ENCODE measurements at regions not wholly inside any gene's neighbourhood (a gene's known extent, or its start where the extent isn't known, plus 50 kb on each side); places are given as distances from the start of the nearest gene placed in this dataset.

GRCh38 chr2:133624551-133624950, 56.3 kb upstream of the NCKAP5 start:
- Histone ChIP-seq H3K4me1 (ENCODE audit: insufficient read depth, insufficient read length) (no peaks in the 10 kb centered on the region), H3K9me3 (ENCODE audit: insufficient read depth, low read length) (no peaks in the 10 kb centered on the region), H3K36me3 (ENCODE audit: insufficient read depth, insufficient read length, low read length) (no peaks in the 10 kb centered on the region), H3K27me3 (ENCODE audit: insufficient read depth, insufficient read length) (no peaks in the 10 kb centered on the region), H3K9ac (ENCODE audit: insufficient read length, low read depth) (no peak overlapping the region), H3K4me3 (ENCODE audit: insufficient read length, low read depth) (no peak overlapping the region)
- TF ChIP-seq YY1 (IDR thresholded peaks at IDR 0.05; ENCODE audit: insufficient read depth, insufficient read length) = no peak
- TF ChIP-seq SUZ12 (IDR thresholded peaks at IDR 0.05; ENCODE audit: extremely low read depth, insufficient read depth, insufficient read length) = no peak
- TF ChIP-seq ZNF274 (IDR thresholded peaks at IDR 0.05; ENCODE audit: low read depth, low read length) = no peak
- DNase-seq (ENCODE audit: low read depth, low spot score) = no peak

GRCh38 chr2:133627741-133628140, 59.5 kb upstream of the NCKAP5 start:
- TF ChIP-seq YY1 (IDR thresholded peaks at IDR 0.05; ENCODE audit: insufficient read depth, insufficient read length) = no peak
- no peak for TF ChIP-seq ZNF274 (IDR thresholded peaks at IDR 0.05; ENCODE audit: low read depth, low read length)
- DNase-seq (ENCODE audit: low read depth, low spot score) = no peak
- Histone ChIP-seq H3K36me3 (ENCODE audit: insufficient read depth, insufficient read length, low read length) (no peaks in the 10 kb centered on the region), H3K4me1 (ENCODE audit: insufficient read depth, insufficient read length) (no peaks in the 10 kb centered on the region), H3K9ac (ENCODE audit: insufficient read length, low read depth) (no peak overlapping the region), H3K27me3 (ENCODE audit: insufficient read depth, insufficient read length) (no peaks in the 10 kb centered on the region), H3K9me3 (ENCODE audit: insufficient read depth, low read length) (no peaks in the 10 kb centered on the region), H3K4me3 (ENCODE audit: insufficient read length, low read depth) (no peak overlapping the region)

GRCh38 chr2:133633309-133633708, 65.0 kb upstream of the NCKAP5 start:
- Histone ChIP-seq H3K4me1 (ENCODE audit: insufficient read depth, insufficient read length) (no peaks in the 10 kb centered on the region), H3K4me3 (ENCODE audit: insufficient read length, low read depth) (no peak overlapping the region), H3K27me3 (ENCODE audit: insufficient read depth, insufficient read length) (no peaks in the 10 kb centered on the region), H3K9ac (ENCODE audit: insufficient read length, low read depth) (no peak overlapping the region), H3K9me3 (ENCODE audit: insufficient read depth, low read length) (no peaks in the 10 kb centered on the region), H3K36me3 (ENCODE audit: insufficient read depth, insufficient read length, low read length) (no peaks in the 10 kb centered on the region)
- no peak for DNase-seq (ENCODE audit: low read depth, low spot score)
- TF ChIP-seq ZNF274 (IDR thresholded peaks at IDR 0.05; ENCODE audit: low read depth, low read length) (no peak), YY1 (IDR thresholded peaks at IDR 0.05; ENCODE audit: insufficient read depth, insufficient read length) (no peak), SUZ12 (IDR thresholded peaks at IDR 0.05; ENCODE audit: extremely low read depth, insufficient read depth, insufficient read length) (no peak)

- no peak for TF ChIP-seq ZNF274 (IDR thresholded peaks at IDR 0.05; ENCODE audit: low read depth, low read length)
- no peak for TF ChIP-seq YY1 (IDR thresholded peaks at IDR 0.05; ENCODE audit: insufficient read depth, insufficient read length)
- no peak for TF ChIP-seq SUZ12 (IDR thresholded peaks at IDR 0.05; ENCODE audit: extremely low read depth, insufficient read depth, insufficient read length)
These were observed 65.7 kb upstream of the NCKAP5 start for GRCh38 chr2:133633881-133634409.

GRCh38 chr2:133635131-133635530, 66.9 kb upstream of the NCKAP5 start:
- no peaks in the 10 kb centered on the region for H3K4me1 ChIP-seq (ENCODE audit: insufficient read depth, insufficient read length)
- TF ChIP-seq SUZ12 (IDR thresholded peaks at IDR 0.05; ENCODE audit: extremely low read depth, insufficient read depth, insufficient read length) = no peak
- TF ChIP-seq ZNF274 (IDR thresholded peaks at IDR 0.05; ENCODE audit: low read depth, low read length) = no peak
- TF ChIP-seq YY1 (IDR thresholded peaks at IDR 0.05; ENCODE audit: insufficient read depth, insufficient read length) = no peak
- H3K9ac ChIP-seq (ENCODE audit: insufficient read length, low read depth) = no peak overlapping the region
- H3K27me3 ChIP-seq (ENCODE audit: insufficient read depth, insufficient read length) = no peaks in the 10 kb centered on the region
- DNase-seq (ENCODE audit: low read depth, low spot score) = no peak
- H3K9me3 ChIP-seq (ENCODE audit: insufficient read depth, low read length) = no peaks in the 10 kb centered on the region
- no peak overlapping the region for H3K4me3 ChIP-seq (ENCODE audit: insufficient read length, low read depth)
- no peaks in the 10 kb centered on the region for H3K36me3 ChIP-seq (ENCODE audit: insufficient read depth, insufficient read length, low read length)

More at GRCh38 chr2:133633881-133634409, 65.7 kb upstream of the NCKAP5 start:
- H3K9me3 ChIP-seq (ENCODE audit: insufficient read depth, low read length) = no peaks in the 10 kb centered on the region
- H3K27me3 ChIP-seq (ENCODE audit: insufficient read depth, insufficient read length) = no peaks in the 10 kb centered on the region
- H3K4me1 ChIP-seq (ENCODE audit: insufficient read depth, insufficient read length) = no peaks in the 10 kb centered on the region
- H3K36me3 ChIP-seq (ENCODE audit: insufficient read depth, insufficient read length, low read length) = no peaks in the 10 kb centered on the region
- H3K9ac ChIP-seq (ENCODE audit: insufficient read length, low read depth) = no peak overlapping the region
- no peak overlapping the region for H3K4me3 ChIP-seq (ENCODE audit: insufficient read length, low read depth)
- no peak for DNase-seq (ENCODE audit: low read depth, low spot score)

GRCh38 chr2:133636287-133636686, 68.0 kb upstream of the NCKAP5 start:
- no peak for DNase-seq (ENCODE audit: low read depth, low spot score)
- Histone ChIP-seq H3K4me1 (ENCODE audit: insufficient read depth, insufficient read length) (no peaks in the 10 kb centered on the region), H3K4me3 (ENCODE audit: insufficient read length, low read depth) (no peak overlapping the region), H3K9ac (ENCODE audit: insufficient read length, low read depth) (no peak overlapping the region), H3K9me3 (ENCODE audit: insufficient read depth, low read length) (no peaks in the 10 kb centered on the region), H3K27me3 (ENCODE audit: insufficient read depth, insufficient read length) (no peaks in the 10 kb centered on the region), H3K36me3 (ENCODE audit: insufficient read depth, insufficient read length, low read length) (no peaks in the 10 kb centered on the region)
- TF ChIP-seq ZNF274 (IDR thresholded peaks at IDR 0.05; ENCODE audit: low read depth, low read length) = no peak
- no peak for TF ChIP-seq SUZ12 (IDR thresholded peaks at IDR 0.05; ENCODE audit: extremely low read depth, insufficient read depth, insufficient read length)
- no peak for TF ChIP-seq YY1 (IDR thresholded peaks at IDR 0.05; ENCODE audit: insufficient read depth, insufficient read length)

- Histone ChIP-seq H3K4me1 (ENCODE audit: insufficient read depth, insufficient read length) (no peaks in the 10 kb centered on the region), H3K36me3 (ENCODE audit: insufficient read depth, insufficient read length, low read length) (no peaks in the 10 kb centered on the region), H3K4me3 (ENCODE audit: insufficient read length, low read depth) (no peak overlapping the region), H3K9ac (ENCODE audit: insufficient read length, low read depth) (no peak overlapping the region), H3K9me3 (ENCODE audit: insufficient read depth, low read length) (no peaks in the 10 kb centered on the region), H3K27me3 (ENCODE audit: insufficient read depth, insufficient read length) (no peaks in the 10 kb centered on the region)
- no peak for TF ChIP-seq YY1 (IDR thresholded peaks at IDR 0.05; ENCODE audit: insufficient read depth, insufficient read length)
- DNase-seq (ENCODE audit: low read depth, low spot score) = no peak
These were observed 71.8 kb upstream of the NCKAP5 start for GRCh38 chr2:133640103-133640502.

GRCh38 chr2:133641497-133641896, 73.2 kb upstream of the NCKAP5 start:
- Histone ChIP-seq H3K27me3 (ENCODE audit: insufficient read depth, insufficient read length) (no peaks in the 10 kb centered on the region), H3K9me3 (ENCODE audit: insufficient read depth, low read length) (no peaks in the 10 kb centered on the region), H3K9ac (ENCODE audit: insufficient read length, low read depth) (no peak overlapping the region), H3K36me3 (ENCODE audit: insufficient read depth, insufficient read length, low read length) (no peaks in the 10 kb centered on the region), H3K4me1 (ENCODE audit: insufficient read depth, insufficient read length) (no peaks in the 10 kb centered on the region), H3K4me3 (ENCODE audit: insufficient read length, low read depth) (no peak overlapping the region)
- DNase-seq (ENCODE audit: low read depth, low spot score) = no peak
- TF ChIP-seq YY1 (IDR thresholded peaks at IDR 0.05; ENCODE audit: insufficient read depth, insufficient read length) = no peak
